ENCODE measurements at regions not wholly inside any gene's neighbourhood (a gene's known extent, or its start where the extent isn't known, plus 50 kb on each side); places are given as distances from the start of the nearest gene placed in this dataset.

DNA sequence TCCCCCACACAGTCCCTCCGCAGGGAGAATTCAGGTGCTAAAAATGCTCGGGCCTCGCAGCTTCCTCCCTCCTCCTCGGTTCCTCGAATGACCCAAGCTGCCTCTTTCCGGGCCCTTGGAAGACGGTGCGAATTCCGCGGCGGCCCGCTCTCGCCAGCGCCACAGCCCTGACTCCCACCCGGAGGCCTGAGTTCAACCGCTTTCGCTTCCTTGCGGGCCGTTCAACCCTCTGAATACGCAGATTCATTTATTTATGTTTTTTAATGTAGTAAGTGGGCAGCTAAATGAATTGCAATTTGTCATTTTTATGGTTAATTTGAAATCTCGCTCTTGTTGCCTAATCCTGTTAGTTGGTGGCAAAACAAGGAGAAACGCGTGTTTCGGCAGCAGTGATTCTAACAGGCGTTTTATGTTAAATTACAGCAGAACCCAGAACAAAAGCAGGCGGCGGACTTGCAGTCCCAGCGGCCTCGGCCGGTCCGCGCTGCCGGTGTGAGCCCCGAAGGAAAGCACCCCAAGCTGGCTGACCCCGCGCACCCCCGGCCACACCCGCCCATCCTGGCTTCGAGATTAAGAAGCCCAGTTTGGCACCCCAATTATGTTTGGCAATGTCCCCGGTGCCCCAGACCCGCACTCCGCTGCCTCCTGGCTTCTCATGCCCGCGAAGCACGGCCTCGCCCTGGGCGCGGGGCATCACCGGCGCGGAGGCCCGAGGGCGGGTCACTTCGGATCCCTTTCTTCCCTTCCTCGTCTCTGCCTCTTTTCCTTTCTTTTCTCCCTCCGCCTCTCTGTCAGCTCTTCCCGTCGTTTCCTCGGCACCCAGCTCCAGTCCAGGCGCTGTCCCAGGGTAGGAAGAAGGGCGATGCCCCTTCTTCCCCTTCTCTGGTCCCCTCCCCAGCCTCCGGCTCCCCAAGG is 75.9 kb downstream of the INSIG1 start:
- TF ChIP-seq, protein P1, sequence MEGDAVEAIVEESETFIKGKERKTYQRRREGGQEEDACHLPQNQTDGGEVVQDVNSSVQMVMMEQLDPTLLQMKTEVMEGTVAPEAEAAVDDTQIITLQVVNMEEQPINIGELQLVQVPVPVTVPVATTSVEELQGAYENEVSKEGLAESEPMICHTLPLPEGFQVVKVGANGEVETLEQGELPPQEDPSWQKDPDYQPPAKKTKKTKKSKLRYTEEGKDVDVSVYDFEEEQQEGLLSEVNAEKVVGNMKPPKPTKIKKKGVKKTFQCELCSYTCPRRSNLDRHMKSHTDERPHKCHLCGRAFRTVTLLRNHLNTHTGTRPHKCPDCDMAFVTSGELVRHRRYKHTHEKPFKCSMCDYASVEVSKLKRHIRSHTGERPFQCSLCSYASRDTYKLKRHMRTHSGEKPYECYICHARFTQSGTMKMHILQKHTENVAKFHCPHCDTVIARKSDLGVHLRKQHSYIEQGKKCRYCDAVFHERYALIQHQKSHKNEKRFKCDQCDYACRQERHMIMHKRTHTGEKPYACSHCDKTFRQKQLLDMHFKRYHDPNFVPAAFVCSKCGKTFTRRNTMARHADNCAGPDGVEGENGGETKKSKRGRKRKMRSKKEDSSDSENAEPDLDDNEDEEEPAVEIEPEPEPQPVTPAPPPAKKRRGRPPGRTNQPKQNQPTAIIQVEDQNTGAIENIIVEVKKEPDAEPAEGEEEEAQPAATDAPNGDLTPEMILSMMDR (IDR thresholded peaks at IDR 0.05; ENCODE audit: low read depth, low read length, missing control alignments) = no peak
- H3K4me3 ChIP-seq (ENCODE audit: low read depth, low read length) = no peak overlapping the region
- no peak for DNase-seq (ENCODE audit: low read depth)

DNA sequence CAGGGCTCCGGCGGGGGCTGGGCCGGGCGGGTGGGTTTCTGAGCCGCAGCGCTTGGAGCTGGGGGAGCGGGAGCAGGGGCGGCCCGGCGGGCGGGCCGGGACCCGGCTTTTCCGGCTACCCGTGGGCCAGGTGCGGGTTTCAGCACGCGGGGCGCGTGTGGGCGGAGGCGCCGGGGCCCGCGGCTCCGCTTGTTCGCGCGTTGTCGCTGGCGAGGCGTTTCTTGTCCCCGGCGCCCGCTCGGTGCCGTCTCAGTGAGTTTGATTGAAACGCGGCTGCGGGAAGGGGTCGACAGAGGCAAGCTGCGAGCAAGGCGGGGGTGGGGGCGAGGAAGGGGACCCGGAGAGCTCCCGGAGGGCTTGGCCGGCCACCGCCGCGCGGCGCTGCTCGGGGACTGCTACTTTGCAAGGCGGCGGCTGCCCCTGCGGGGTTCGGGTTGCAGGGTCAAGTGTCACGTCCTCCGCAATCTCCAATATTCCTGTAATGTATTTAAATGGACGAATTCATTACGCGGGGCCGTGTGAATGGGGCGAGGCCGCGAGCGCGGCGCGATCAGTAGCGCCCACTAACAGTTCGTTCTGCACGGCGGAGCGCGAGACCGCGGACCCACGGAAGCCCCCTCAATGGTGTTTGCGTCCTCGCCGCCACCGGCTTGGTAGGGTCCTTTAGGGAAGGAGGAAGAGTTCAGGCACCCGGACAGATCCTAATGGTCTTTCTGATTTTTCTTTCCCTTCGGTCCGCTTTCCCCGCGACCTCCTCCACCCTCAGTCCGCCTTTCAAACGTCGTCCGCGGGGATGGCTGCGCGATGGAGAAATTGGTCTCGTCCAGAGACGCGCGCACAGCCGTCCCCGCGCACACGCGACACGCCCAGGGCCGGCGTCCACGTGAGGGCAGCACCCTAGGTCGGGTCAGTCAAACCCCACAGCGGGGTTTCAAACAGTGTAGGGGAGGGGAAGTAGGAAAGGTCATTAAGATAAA is 76.9 kb downstream of the INSIG1 start:
- TF ChIP-seq, protein P1 (IDR thresholded peaks at IDR 0.05; ENCODE audit: low read depth, low read length, missing control alignments) = no peak
- no peak overlapping the region for H3K4me3 ChIP-seq (ENCODE audit: low read depth, low read length)
- no peak for DNase-seq (ENCODE audit: low read depth)

DNA sequence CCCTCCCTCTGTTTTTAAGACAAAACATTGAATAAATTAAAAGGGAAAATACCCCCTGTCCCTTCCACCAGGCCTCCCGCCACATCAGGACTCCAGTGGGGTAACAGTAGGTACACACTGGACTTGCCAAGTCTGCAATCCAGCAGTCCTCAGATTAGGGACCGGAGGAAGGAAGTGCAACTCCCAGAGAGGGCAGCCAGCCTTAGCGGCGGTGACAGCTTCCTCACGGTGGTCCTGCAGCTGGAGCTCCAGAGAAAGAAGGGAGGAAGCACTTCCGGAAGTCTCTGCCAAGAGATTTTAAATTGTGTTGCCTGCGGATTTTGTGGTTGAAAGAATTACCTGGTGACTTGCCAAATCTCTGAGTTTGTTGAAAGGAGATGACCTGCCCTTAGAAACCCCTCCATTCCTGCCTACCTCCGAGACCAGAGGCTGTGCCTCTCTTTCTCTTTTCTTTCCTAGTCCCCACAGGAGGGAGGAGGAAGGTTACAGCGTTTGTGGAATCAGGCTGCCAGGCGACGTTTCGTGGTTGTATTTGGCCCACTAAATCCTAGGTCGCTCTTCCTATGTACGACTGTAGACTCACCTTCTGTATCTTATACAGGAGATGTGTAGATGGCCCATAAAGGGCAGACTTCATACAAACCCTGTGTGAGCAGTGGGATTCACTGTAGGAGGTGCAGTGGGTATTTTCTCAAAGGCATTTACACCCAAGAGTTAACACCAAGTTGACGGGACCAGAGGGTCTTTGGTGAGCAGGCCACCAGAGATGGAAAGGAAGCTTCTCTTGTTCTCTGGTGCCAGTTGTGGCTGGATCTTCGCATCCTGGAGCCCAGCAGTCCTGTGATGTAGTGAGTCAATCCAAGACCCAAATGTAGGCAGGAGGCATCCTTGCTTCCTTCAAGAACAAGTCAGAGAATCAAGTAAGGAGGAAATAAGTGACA is 77.9 kb downstream of the INSIG1 start:
- no peak for DNase-seq (ENCODE audit: low read depth)
- TF ChIP-seq, protein P1 (IDR thresholded peaks at IDR 0.05; ENCODE audit: low read depth, low read length, missing control alignments) = no peak
- H3K4me3 ChIP-seq (ENCODE audit: low read depth, low read length) = no peak overlapping the region

DNA sequence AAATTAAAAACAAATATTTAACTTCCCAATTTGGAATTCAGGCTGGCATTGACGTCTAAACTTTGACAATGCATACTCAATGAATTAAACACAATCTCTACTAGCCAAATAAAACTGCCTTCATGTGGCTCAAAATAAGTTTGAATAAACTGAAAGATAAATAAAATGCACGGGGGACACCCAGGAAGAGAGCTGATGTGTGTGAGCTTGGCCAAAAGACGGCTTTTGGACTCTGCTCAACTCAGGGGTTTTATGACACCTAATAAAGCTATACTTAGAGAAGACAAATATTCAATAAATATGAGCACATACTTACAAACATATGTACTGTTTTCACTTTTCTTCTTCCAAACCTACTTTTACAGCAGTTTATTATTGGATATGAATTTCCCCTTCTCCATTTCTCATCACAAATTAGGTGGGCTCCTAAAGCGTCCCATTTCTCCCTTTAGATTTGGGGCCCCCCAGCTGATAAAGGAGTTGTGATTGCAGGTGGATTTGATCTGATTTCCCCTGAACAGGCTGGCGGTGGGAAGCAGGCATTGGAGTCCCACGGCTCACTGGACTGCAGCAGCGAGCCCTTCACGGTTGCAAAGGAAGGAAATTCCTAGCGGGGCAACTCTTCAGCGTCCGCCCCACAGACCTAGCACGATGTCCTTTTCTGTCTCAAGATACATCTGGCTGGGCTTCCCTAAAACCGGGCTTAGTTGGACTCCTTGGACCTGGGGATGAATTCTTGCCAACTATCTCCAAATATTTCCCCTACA is 79.6 kb downstream of the INSIG1 start:
- TF ChIP-seq, protein P1 (IDR thresholded peaks at IDR 0.05; ENCODE audit: low read depth, low read length, missing control alignments) = no peak
- H3K4me3 ChIP-seq (ENCODE audit: low read depth, low read length) = no peak overlapping the region
- no peak for DNase-seq (ENCODE audit: low read depth)

DNA sequence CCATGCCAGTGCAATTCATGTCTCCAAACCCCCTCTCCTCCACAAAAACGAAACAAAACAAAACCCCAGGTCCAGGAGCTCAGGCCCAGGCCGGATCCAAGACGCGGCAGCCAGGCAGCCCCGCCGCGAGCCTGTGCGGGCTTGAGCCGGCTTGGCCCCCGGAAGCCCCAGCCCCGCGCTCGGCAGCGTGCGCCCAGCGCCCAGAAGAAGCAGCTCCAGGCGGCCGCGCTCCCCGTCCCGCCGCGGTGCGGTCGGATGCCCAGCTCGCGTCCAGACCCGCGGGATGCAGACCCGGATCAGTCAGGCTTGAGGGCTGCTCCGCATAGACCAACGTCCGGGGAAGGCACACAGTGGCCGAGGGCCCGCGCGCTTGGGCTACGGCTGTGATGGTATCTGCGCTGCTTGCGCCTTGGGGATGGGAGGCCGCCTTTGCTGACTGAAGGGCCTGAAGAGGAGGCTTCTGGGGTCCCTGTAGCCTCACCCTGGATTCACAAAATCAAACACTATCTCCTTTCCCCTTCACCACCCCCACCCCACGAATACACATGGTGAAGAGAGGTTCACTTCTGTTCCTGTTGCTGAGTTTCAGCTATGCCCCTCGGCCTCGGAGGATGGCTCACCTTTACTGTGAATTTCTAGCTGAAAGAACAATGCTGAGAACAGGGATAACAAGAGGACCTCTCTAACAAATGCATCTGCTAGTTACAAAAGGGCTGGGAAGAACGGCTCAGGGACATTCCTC is 79.9 kb upstream of the EN2 start:
- H3K4me3 ChIP-seq (ENCODE audit: low read depth, low read length) = no peak overlapping the region
- DNase-seq (ENCODE audit: low read depth) = no peak
- TF ChIP-seq, protein P1 (IDR thresholded peaks at IDR 0.05; ENCODE audit: low read depth, low read length, missing control alignments) = no peak

Data from GM12864 (cell line).